ENCODE measurements at regions not wholly inside any gene's neighbourhood (a gene's known extent, or its start where the extent isn't known, plus 50 kb on each side); places are given as distances from the start of the nearest gene placed in this dataset.

GRCh38 chr7:88597941-88598425 is 161.5 kb upstream of the ZNF804B start:
- no peak for TF ChIP-seq CTCF (conservative IDR thresholded peaks at IDR 0.05; ENCODE audit: low read depth, low read length)
- TF ChIP-seq EZH2 (IDR thresholded peaks at IDR 0.05; ENCODE audit: borderline replicate concordance, low read depth, low read length, poor library complexity, severe bottlenecking), result no peak
- no peaks in the 10 kb centered on the region for H3K9me3 ChIP-seq (ENCODE audit: low read depth, low read length, poor library complexity, severe bottlenecking)
- DNase-seq (ENCODE audit: low spot score), result no peak
- BruUV-seq (replicated peaks), result no TSS peak
- no peak overlapping the region for H3K4me3 ChIP-seq (ENCODE audit: low read depth, low read length, poor library complexity, severe bottlenecking)
- peaks cover 10% of the 10 kb centered on the region for H3K27me3 ChIP-seq (replicated peaks; ENCODE audit: insufficient read depth, low read depth, low read length, poor library complexity)
- CTCF ChIA-PET, result no interaction called here
- intact Hi-C loops (cut with micrococcal nuclease; ENCODE audit: unreplicated experiment), result no loop called here
- H3K27ac ChIP-seq (ENCODE audit: low read depth, low read length, poor library complexity, severe bottlenecking), result no peak overlapping the region
- POLR2A ChIA-PET (ENCODE audit: low non-redundant PET), result no interaction called here
- no peaks in the 10 kb centered on the region for H3K36me3 ChIP-seq (ENCODE audit: insufficient read depth, low read length, poor library complexity, severe bottlenecking)
- no peaks in the 10 kb centered on the region for H3K4me1 ChIP-seq (ENCODE audit: insufficient read depth, low read length, poor library complexity, severe bottlenecking)

GRCh38 chr7:88590963-88591362 is 168.5 kb upstream of the ZNF804B start:
- TF ChIP-seq EZH2 (IDR thresholded peaks at IDR 0.05; ENCODE audit: borderline replicate concordance, low read depth, low read length, poor library complexity, severe bottlenecking) (no peak), CTCF (conservative IDR thresholded peaks at IDR 0.05; ENCODE audit: low read depth, low read length) (no peak)
- ChIA-PET CTCF (no interaction called here), POLR2A (ENCODE audit: low non-redundant PET) (no interaction called here)
- Histone ChIP-seq H3K4me3 (ENCODE audit: low read depth, low read length, poor library complexity, severe bottlenecking) (no peak overlapping the region), H3K4me1 (ENCODE audit: insufficient read depth, low read length, poor library complexity, severe bottlenecking) (no peaks in the 10 kb centered on the region), H3K27ac (ENCODE audit: low read depth, low read length, poor library complexity, severe bottlenecking) (no peak overlapping the region), H3K36me3 (ENCODE audit: insufficient read depth, low read length, poor library complexity, severe bottlenecking) (no peaks in the 10 kb centered on the region), H3K27me3 (replicated peaks; ENCODE audit: insufficient read depth, low read depth, low read length, poor library complexity) (no peaks in the 10 kb centered on the region), H3K9me3 (ENCODE audit: low read depth, low read length, poor library complexity, severe bottlenecking) (no peaks in the 10 kb centered on the region)
- BruUV-seq (replicated peaks), result no TSS peak
- intact Hi-C loops (cut with micrococcal nuclease; ENCODE audit: unreplicated experiment), result no loop called here
- DNase-seq (ENCODE audit: low spot score), result no peak

GRCh38 chr7:88589927-88590326 is 169.6 kb upstream of the ZNF804B start:
- no peak overlapping the region for H3K27ac ChIP-seq (ENCODE audit: low read depth, low read length, poor library complexity, severe bottlenecking)
- no peaks in the 10 kb centered on the region for H3K27me3 ChIP-seq (replicated peaks; ENCODE audit: insufficient read depth, low read depth, low read length, poor library complexity)
- BruUV-seq (replicated peaks), result no TSS peak
- CTCF ChIA-PET, result no interaction called here
- no peak overlapping the region for H3K4me3 ChIP-seq (ENCODE audit: low read depth, low read length, poor library complexity, severe bottlenecking)
- no peaks in the 10 kb centered on the region for H3K36me3 ChIP-seq (ENCODE audit: insufficient read depth, low read length, poor library complexity, severe bottlenecking)
- DNase-seq (ENCODE audit: low spot score), result no peak
- H3K4me1 ChIP-seq (ENCODE audit: insufficient read depth, low read length, poor library complexity, severe bottlenecking), result no peaks in the 10 kb centered on the region
- intact Hi-C loops (cut with micrococcal nuclease; ENCODE audit: unreplicated experiment), result no loop called here
- TF ChIP-seq CTCF (conservative IDR thresholded peaks at IDR 0.05; ENCODE audit: low read depth, low read length) (no peak), EZH2 (IDR thresholded peaks at IDR 0.05; ENCODE audit: borderline replicate concordance, low read depth, low read length, poor library complexity, severe bottlenecking) (no peak)
- H3K9me3 ChIP-seq (ENCODE audit: low read depth, low read length, poor library complexity, severe bottlenecking), result no peaks in the 10 kb centered on the region
- POLR2A ChIA-PET (ENCODE audit: low non-redundant PET), result no interaction called here

Data from A673 (cell line).